ENCODE measurements at regions not wholly inside any gene's neighbourhood (a gene's known extent, or its start where the extent isn't known, plus 50 kb on each side); places are given as distances from the start of the nearest gene placed in this dataset.

DNA sequence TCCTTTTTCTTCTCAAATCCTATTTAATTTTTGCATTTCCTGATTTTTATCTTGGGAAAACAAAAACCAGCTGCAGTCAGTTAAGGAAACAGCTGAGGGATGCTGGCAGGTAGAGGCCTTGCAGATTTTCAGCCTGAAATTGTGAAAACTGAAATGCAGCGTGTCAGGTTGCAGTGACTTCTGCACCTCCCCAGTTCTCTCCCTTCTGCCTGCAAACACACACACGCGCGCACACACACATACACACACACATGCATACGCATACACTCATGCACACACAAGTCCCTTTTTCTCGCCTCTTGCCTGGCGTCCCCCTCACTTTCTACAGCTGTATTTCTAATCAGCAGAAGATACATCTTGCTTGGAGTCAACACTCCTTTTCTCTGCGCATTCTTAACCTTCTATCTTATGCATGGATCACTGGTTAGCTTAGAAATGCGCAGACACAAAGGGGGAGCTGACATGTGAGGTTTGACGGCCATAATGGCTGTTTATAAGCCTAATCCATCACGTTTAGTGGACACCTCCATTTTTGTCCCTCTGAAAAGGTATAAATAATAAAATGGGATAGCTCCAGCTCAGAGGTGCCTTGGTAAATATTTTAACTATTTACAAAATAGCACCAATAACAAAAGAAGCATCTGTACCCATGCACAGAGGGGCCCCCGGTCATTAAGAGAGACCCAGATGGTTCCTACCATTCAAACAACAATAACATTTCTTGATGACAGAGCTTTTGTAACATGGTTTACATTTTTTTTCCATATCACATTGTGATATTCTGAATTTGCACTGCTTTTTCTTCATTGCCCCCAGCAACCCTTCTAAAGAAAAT is 392.1 kb upstream of the SALL1 start:
- H3K4me3 ChIP-seq (ENCODE audit: low read depth, low read length), result no peak overlapping the region
- no peak for DNase-seq (ENCODE audit: low read depth, low spot score)
- ChIA-PET CTCF (interaction anchor here (0.6 kb wide), 1 partner anchor 13 kb away, joined by 3 read pairs; no protein-coding TSS in a partner anchor), POLR2A (no interaction called here)
- H3K9me3 ChIP-seq (ENCODE audit: control insufficient read depth, insufficient read depth, low read length), result no peaks in the 10 kb centered on the region
- TF ChIP-seq CTCF (IDR thresholded peaks at IDR 0.05; ENCODE audit: low read depth, low read length), result no peak
- no peak overlapping the region for H3K27ac ChIP-seq (ENCODE audit: low read depth, low read length)
- no peaks in the 10 kb centered on the region for H3K27me3 ChIP-seq (ENCODE audit: control insufficient read depth, insufficient read depth, low read length)

DNA sequence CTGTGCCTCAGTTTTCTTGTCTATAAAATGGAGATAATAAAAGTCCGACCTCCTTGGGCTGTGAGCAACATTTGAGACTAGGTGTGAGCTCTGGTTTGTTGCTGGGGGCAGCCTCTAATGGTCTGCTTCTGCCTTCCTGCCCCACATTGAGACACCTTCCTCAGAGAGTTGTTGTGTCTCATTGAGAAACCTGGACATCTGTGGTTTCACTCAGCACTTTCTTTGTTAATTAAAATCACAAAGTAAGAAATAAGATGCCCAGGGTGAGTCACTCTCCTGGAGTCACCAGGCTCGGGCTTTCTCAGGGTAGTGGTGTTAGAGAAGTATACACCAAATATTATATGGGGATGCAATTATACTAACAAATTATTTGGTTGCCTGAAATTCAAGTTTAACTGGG is 389.2 kb upstream of the SALL1 start:
- POLR2A ChIA-PET, result no interaction called here
- no peak for TF ChIP-seq CTCF (IDR thresholded peaks at IDR 0.05; ENCODE audit: low read depth, low read length)
- CTCF ChIA-PET, result no interaction called here
- Histone ChIP-seq H3K27ac (ENCODE audit: low read depth, low read length) (no peak overlapping the region), H3K9me3 (ENCODE audit: control insufficient read depth, insufficient read depth, low read length) (no peaks in the 10 kb centered on the region), H3K4me3 (ENCODE audit: low read depth, low read length) (no peak overlapping the region), H3K27me3 (ENCODE audit: control insufficient read depth, insufficient read depth, low read length) (no peaks in the 10 kb centered on the region)
- DNase-seq (ENCODE audit: low read depth, low spot score), result no peak

- Histone ChIP-seq H3K27ac (ENCODE audit: low read depth, low read length) (peak overlapping the region; percentile 68), H3K4me3 (ENCODE audit: low read depth, low read length) (no peak overlapping the region)
Observed at GRCh38 chr16:51538707-51539498, 387.8 kb upstream of the SALL1 start.

GRCh38 chr16:51535591-51535990 is 384.5 kb upstream of the SALL1 start:
- no peak for TF ChIP-seq CTCF (IDR thresholded peaks at IDR 0.05; ENCODE audit: low read depth, low read length)
- H3K27me3 ChIP-seq (ENCODE audit: control insufficient read depth, insufficient read depth, low read length), result no peaks in the 10 kb centered on the region
- no peak for DNase-seq (ENCODE audit: low read depth, low spot score)
- H3K9me3 ChIP-seq (ENCODE audit: control insufficient read depth, insufficient read depth, low read length), result no peaks in the 10 kb centered on the region
- no peak overlapping the region for H3K27ac ChIP-seq (ENCODE audit: low read depth, low read length)
- no peak overlapping the region for H3K4me3 ChIP-seq (ENCODE audit: low read depth, low read length)
- ChIA-PET CTCF (interaction anchor here (0.8 kb wide), 1 partner anchor 11 kb away, joined by 3 read pairs; no protein-coding TSS in a partner anchor), POLR2A (no interaction called here)

More at GRCh38 chr16:51538707-51539498, 387.8 kb upstream of the SALL1 start:
- DNase-seq (ENCODE audit: low read depth, low spot score), result peak; percentile 67
- no peak for TF ChIP-seq CTCF (IDR thresholded peaks at IDR 0.05; ENCODE audit: low read depth, low read length)
- POLR2A ChIA-PET, result interaction anchor here (1.0 kb wide), 1 partner anchor 387 kb away, joined by 3 read pairs; no protein-coding TSS in a partner anchor
- Histone ChIP-seq H3K27me3 (ENCODE audit: control insufficient read depth, insufficient read depth, low read length) (no peaks in the 10 kb centered on the region), H3K9me3 (ENCODE audit: control insufficient read depth, insufficient read depth, low read length) (no peaks in the 10 kb centered on the region)
- CTCF ChIA-PET, result interaction anchor here (0.7 to 1.4 kb wide), 3 partner anchors 14 to 443 kb away, joined by 3 read pairs; no protein-coding TSS in a partner anchor
